ENCODE measurements at regions not wholly inside any gene's neighbourhood (a gene's known extent, or its start where the extent isn't known, plus 50 kb on each side); places are given as distances from the start of the nearest gene placed in this dataset.

DNA sequence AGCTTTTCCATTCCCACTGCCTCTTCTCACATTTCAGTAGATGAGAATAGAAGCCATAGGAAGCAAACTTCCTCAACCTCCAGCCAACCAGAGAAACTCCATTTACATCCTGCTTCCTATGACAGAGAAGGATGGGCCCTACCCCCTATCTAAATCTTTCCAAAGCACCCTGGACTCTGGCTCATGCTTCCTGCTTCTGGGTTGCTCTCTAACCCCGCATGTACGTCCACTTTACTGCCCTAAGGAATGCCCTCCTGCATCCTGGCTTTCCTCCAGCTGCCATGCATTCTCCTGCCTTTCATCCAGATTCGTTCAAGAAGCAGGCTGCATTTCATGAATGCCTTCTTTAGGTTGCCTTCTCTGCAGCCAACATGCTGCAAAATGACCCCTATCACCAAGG lies 91.9 kb downstream of the FAM217A start:
- H3K27ac ChIP-seq (ENCODE audit: low read length in 2 of 2), result no peak overlapping the region
- peaks cover 0 to 4% of the 10 kb centered on the region in 2 experiments for H3K36me3 ChIP-seq (replicated peaks in 1 of 2; ENCODE audit: control extremely low read depth in 1 of 2, control insufficient read depth in 1 of 2, extremely low read depth in 1 of 2, insufficient read depth in 2 of 2, low read length in 1 of 2)
- Mint-ChIP-seq H3K9me3 (ENCODE audit: insufficient read depth) (no peaks in the 10 kb centered on the region), H3K4me3 (no peak overlapping the region), H3K27ac (no peak overlapping the region), H3K4me1 (peaks cover 5% of the 10 kb centered on the region), H3K27me3 (no peaks in the 10 kb centered on the region)
- DNase-seq, result no peak
- H3K9ac ChIP-seq (ENCODE audit: low read length), result no peak overlapping the region
- no peak overlapping the region for H2AFZ ChIP-seq (ENCODE audit: insufficient read depth, low read depth, low read length, poor library complexity, severe bottlenecking)
- WGBS (ENCODE audit: insufficient coverage), result 98% methylated on average over 3 of the region's 3 CpGs
- ATAC-seq (ENCODE audit: low read depth), result no peak
- no peak overlapping the region for H3K4me2 ChIP-seq (replicated peaks; ENCODE audit: low read depth, low read length, poor library complexity, severe bottlenecking)
- H3K79me2 ChIP-seq (ENCODE audit: control insufficient read depth, insufficient read depth, low read length), result no peaks in the 10 kb centered on the region
- TF ChIP-seq EZH2 (IDR thresholded peaks at IDR 0.05; ENCODE audit: borderline replicate concordance, insufficient read depth, low read depth, low read length, poor library complexity, severe bottlenecking), result no peak
- TF ChIP-seq, protein P1, sequence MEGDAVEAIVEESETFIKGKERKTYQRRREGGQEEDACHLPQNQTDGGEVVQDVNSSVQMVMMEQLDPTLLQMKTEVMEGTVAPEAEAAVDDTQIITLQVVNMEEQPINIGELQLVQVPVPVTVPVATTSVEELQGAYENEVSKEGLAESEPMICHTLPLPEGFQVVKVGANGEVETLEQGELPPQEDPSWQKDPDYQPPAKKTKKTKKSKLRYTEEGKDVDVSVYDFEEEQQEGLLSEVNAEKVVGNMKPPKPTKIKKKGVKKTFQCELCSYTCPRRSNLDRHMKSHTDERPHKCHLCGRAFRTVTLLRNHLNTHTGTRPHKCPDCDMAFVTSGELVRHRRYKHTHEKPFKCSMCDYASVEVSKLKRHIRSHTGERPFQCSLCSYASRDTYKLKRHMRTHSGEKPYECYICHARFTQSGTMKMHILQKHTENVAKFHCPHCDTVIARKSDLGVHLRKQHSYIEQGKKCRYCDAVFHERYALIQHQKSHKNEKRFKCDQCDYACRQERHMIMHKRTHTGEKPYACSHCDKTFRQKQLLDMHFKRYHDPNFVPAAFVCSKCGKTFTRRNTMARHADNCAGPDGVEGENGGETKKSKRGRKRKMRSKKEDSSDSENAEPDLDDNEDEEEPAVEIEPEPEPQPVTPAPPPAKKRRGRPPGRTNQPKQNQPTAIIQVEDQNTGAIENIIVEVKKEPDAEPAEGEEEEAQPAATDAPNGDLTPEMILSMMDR (IDR thresholded peaks at IDR 0.05), result no peak
- H3K4me1 ChIP-seq (ENCODE audit: control insufficient read depth in 2 of 2, insufficient read depth in 2 of 2, low read length in 2 of 2), result peaks cover 0 to 5% of the 10 kb centered on the region in 2 donors
- POLR2A ChIA-PET, result no interaction called here
- H4K20me1 ChIP-seq (ENCODE audit: control insufficient read depth, insufficient read depth, low read length, poor library complexity, severe bottlenecking), result peaks cover 11% of the 10 kb centered on the region
- CTCF ChIA-PET, result interaction anchor here (1.5 kb wide), 1 partner anchor 9 kb away, joined by 9 read pairs; no protein-coding TSS in a partner anchor
- H3K9me3 ChIP-seq (ENCODE audit: control extremely low read depth in 1 of 3, control insufficient read depth in 2 of 3, insufficient read depth in 1 of 3, low read length in 2 of 3), result no peaks in the 10 kb centered on the region
- no peaks in the 10 kb centered on the region for H3K27me3 ChIP-seq (replicated peaks in 1 of 4; ENCODE audit: control extremely low read depth in 1 of 4, control insufficient read depth in 3 of 4, insufficient read depth in 4 of 4, low read length in 3 of 4)
- H3K4me3 ChIP-seq (ENCODE audit: control extremely low read depth in 1 of 5, extremely low read depth in 1 of 5, insufficient read depth in 1 of 5, low read depth in 2 of 5, low read length in 4 of 5), result no peak overlapping the region
- intact Hi-C loops (cut with micrococcal nuclease), result no loop called here

DNA sequence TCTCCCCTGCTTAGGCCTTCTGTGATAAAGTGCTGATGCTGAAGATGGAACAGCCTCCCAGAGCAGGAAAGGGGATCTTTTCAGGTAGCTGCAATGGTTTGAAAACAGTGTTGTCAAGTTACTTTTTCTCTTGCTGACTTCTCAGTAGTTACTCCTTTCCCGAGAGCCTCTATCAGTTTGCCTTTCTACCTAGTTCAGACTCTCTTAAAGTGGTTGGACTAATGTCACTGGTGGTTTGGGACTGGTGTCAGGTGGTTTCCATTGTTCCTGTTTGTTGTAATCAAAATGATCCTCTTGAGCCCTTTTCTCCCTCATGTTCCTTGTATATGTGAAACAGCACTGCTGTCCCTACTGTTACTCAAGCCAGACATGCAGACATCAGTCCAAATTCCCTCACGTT lies 91.4 kb downstream of the FAM217A start:
- peaks cover 0 to 4% of the 10 kb centered on the region in 2 experiments for H3K36me3 ChIP-seq (replicated peaks in 1 of 2; ENCODE audit: control extremely low read depth in 1 of 2, control insufficient read depth in 1 of 2, extremely low read depth in 1 of 2, insufficient read depth in 2 of 2, low read length in 1 of 2)
- Mint-ChIP-seq H3K27me3 (no peaks in the 10 kb centered on the region), H3K4me1 (peaks cover 5% of the 10 kb centered on the region), H3K9me3 (ENCODE audit: insufficient read depth) (no peaks in the 10 kb centered on the region), H3K4me3 (no peak overlapping the region), H3K27ac (no peak overlapping the region)
- TF ChIP-seq EZH2 (IDR thresholded peaks at IDR 0.05; ENCODE audit: borderline replicate concordance, insufficient read depth, low read depth, low read length, poor library complexity, severe bottlenecking), result no peak
- TF ChIP-seq, protein P1 (IDR thresholded peaks at IDR 0.05), result no peak
- H3K79me2 ChIP-seq (ENCODE audit: control insufficient read depth, insufficient read depth, low read length), result no peaks in the 10 kb centered on the region
- H3K4me1 ChIP-seq (ENCODE audit: control insufficient read depth in 2 of 2, insufficient read depth in 2 of 2, low read length in 2 of 2), result peaks cover 0 to 5% of the 10 kb centered on the region in 2 donors
- no peak overlapping the region for H3K4me3 ChIP-seq (ENCODE audit: control extremely low read depth in 1 of 5, extremely low read depth in 1 of 5, insufficient read depth in 1 of 5, low read depth in 2 of 5, low read length in 4 of 5)
- H3K4me2 ChIP-seq (replicated peaks; ENCODE audit: low read depth, low read length, poor library complexity, severe bottlenecking), result no peak overlapping the region
- no peak overlapping the region for H3K9ac ChIP-seq (ENCODE audit: low read length)
- ChIA-PET POLR2A (no interaction called here), CTCF (interaction anchor here (1.4 to 3.7 kb wide), 3 partner anchors 9 to 244 kb away, joined by 3 to 43 read pairs (median 7); no protein-coding TSS in a partner anchor)
- peaks cover 11% of the 10 kb centered on the region for H4K20me1 ChIP-seq (ENCODE audit: control insufficient read depth, insufficient read depth, low read length, poor library complexity, severe bottlenecking)
- ATAC-seq (ENCODE audit: low read depth), result no peak
- DNase-seq, result no peak
- no peaks in the 10 kb centered on the region for H3K9me3 ChIP-seq (ENCODE audit: control extremely low read depth in 1 of 3, control insufficient read depth in 2 of 3, insufficient read depth in 1 of 3, low read length in 2 of 3)
- intact Hi-C loops (cut with micrococcal nuclease), result no loop called here
- H3K27ac ChIP-seq (ENCODE audit: low read length in 2 of 2), result no peak overlapping the region
- H2AFZ ChIP-seq (ENCODE audit: insufficient read depth, low read depth, low read length, poor library complexity, severe bottlenecking), result no peak overlapping the region
- H3K27me3 ChIP-seq (replicated peaks in 1 of 4; ENCODE audit: control extremely low read depth in 1 of 4, control insufficient read depth in 3 of 4, insufficient read depth in 4 of 4, low read length in 3 of 4), result no peaks in the 10 kb centered on the region
- no CpG with 5 or more reads among the region's 2 CpGs for WGBS (ENCODE audit: insufficient coverage)

Measured in B cell (primary cell).